Adrenal gland (tissue), 5 donors: ENCODE measurements at regions not wholly inside any gene's neighbourhood (a gene's known extent, or its start where the extent isn't known, plus 50 kb on each side); places are given as distances from the start of the nearest gene placed in this dataset.
"Not testable (repeated sequence)": the region's sequence is repeated elsewhere in the genome, so short reads cannot be mapped to it uniquely, and the experiment has no call there.

Source experiments
- CTCF ChIP-seq, 6 experiments: fragments of 450-650 bp in 4 of 6; fragments of 200-600 bp in 2 of 6; sonication (generic) in 1 of 6; IDR thresholded peaks; 1 replicate in 5 of 6; 2 replicates in 1 of 6; pipeline versions ENCODE4 v1.5.1 to v1.8.0; 2016 to 2021; ENCODE audit warnings: antibody characterized with exemption in 6 of 6, mild to moderate bottlenecking in 2 of 6, moderate library complexity in 1 of 6
- POLR2A ChIP-seq, 2 donors: fragments of 450-650 bp; IDR thresholded peaks; one replicate each; pipeline ENCODE4 v1.6.1; 2017; ENCODE audit warnings: antibody characterized with exemption in 2 of 2, mild to moderate bottlenecking in 2 of 2, moderate library complexity in 1 of 2
- donor health status: DM: no; HTN: no; CAD: no.

DNA sequence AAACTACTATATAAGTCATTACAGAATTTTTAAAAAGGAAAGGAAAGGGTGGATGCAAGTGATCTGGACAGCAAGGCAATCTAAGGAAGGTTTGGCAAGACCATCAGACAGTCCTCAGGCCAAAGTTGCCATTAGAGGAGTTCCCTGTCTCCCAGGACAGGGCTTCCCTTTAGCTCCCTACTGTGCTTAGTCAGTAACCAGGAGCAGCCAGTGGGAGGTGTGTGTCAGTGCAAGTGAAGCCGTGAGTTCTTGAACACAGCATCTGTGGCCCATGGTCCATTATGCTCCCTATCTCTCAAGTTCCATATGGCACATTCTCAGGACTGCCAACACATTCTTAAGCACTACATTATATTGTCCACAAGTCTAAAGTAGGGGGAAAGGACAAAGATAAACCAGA, 175.2 kb upstream of the FAM174A start:
- TF ChIP-seq CTCF, POLR2A (IDR thresholded peaks at IDR 0.05): not testable (repeated sequence)
